ENCODE measurements at regions not wholly inside any gene's neighbourhood (a gene's known extent, or its start where the extent isn't known, plus 50 kb on each side); places are given as distances from the start of the nearest gene placed in this dataset.
"Not testable (repeated sequence)": the region's sequence is repeated elsewhere in the genome, so short reads cannot be mapped to it uniquely, and the experiment has no call there.

DNA sequence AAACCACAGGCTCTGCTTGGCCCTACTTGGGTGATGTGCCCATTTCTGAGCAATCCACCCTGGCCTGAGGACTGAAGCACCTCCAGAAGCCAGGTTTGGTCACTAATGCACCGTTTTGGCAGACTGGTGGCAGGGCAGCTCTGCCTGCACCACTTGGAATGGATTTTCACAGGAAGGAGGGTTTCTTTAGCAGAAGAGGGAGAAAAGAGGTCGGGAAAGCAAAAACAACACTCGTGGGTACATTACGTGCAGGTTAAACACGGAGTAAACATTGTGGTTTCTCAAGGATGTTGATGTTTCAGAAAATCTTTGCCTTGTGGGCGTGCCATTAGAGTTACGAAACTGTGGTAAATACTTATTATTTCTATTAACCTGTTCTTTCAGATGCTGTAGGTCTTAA lies 70.8 kb downstream of the KCNA5 start:
- no peaks in the 10 kb centered on the region for H3K9me3 ChIP-seq
- intact Hi-C loops (cut with DNase I) = no loop called here
- DNase-seq = no peak
- H3K4me3 ChIP-seq = no peak overlapping the region
- no peak overlapping the region for H3K27ac ChIP-seq
- no peaks in the 10 kb centered on the region for H3K36me3 ChIP-seq
- TF ChIP-seq EP300 (IDR thresholded peaks at IDR 0.05) = no peak
- TF ChIP-seq, protein P1, sequence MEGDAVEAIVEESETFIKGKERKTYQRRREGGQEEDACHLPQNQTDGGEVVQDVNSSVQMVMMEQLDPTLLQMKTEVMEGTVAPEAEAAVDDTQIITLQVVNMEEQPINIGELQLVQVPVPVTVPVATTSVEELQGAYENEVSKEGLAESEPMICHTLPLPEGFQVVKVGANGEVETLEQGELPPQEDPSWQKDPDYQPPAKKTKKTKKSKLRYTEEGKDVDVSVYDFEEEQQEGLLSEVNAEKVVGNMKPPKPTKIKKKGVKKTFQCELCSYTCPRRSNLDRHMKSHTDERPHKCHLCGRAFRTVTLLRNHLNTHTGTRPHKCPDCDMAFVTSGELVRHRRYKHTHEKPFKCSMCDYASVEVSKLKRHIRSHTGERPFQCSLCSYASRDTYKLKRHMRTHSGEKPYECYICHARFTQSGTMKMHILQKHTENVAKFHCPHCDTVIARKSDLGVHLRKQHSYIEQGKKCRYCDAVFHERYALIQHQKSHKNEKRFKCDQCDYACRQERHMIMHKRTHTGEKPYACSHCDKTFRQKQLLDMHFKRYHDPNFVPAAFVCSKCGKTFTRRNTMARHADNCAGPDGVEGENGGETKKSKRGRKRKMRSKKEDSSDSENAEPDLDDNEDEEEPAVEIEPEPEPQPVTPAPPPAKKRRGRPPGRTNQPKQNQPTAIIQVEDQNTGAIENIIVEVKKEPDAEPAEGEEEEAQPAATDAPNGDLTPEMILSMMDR (IDR thresholded peaks at IDR 0.05) = no peak
- no peak for TF ChIP-seq POLR2A (IDR thresholded peaks at IDR 0.05)
- H3K27me3 ChIP-seq = no peaks in the 10 kb centered on the region
- H3K4me1 ChIP-seq (ENCODE audit: insufficient read depth) = no peaks in the 10 kb centered on the region
- WGBS, 3 donors = 16 to 35% (median 17%) methylated on average over 7 of the region's 7 CpGs

DNA sequence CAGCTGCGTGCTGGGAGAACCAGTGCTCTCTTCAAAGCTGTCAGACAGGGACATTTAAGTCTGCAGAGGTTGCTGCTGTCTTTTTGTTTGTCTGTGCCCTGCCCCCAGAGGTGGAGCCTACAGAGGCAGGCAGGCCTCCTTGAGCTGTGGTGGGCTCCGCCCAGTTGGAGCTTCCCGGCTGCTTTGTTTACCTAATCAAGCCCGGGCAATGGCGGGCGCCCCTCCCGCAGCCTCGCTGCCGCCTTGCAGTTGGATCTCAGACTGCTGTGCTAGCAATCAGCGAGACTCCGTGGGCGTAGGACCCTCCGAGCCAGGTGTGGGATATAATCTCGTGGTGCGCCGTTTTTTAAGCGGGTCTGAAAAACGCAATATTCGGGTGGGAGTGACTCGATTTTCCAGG lies 78.1 kb downstream of the KCNA5 start:
- H3K27ac ChIP-seq; H3K36me3 ChIP-seq; H3K4me1 ChIP-seq (ENCODE audit: insufficient read depth); DNase-seq; intact Hi-C loops (cut with DNase I); H3K27me3 ChIP-seq; H3K9me3 ChIP-seq; H3K4me3 ChIP-seq: not testable (repeated sequence)
- WGBS, 3 donors = no CpG with 5 or more reads among the region's 20 CpGs

DNA sequence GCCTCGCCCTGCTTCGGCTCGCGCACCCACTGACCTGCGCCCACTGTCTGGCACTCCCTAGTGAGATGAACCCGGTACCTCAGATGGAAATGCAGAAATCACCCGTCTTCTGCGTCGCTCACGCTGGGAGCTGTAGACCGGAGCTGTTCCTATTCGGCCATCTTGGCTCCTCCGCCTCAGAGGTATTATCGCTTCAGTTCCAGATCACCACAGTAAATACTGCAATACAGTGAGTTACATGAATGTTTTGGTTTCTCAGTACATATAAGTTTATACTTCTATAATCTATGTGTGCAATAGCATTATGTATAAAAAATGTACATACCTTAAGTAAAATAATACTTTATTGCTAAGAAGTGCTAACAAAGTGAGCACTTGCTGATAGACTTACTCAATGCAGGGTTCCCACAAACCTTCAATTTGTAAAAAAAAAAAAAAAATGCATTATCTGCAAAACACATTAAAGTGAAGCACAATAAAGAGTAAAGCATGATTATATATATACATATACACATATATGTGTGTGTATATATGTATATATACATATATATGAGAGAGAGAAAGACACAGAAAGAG lies 78.7 kb downstream of the KCNA5 start:
- H3K9me3 ChIP-seq; H3K36me3 ChIP-seq; H3K4me1 ChIP-seq (ENCODE audit: insufficient read depth); H3K27me3 ChIP-seq; DNase-seq; intact Hi-C loops (cut with DNase I); H3K4me3 ChIP-seq; H3K27ac ChIP-seq: not testable (repeated sequence)
- 95 to 98% (median 98%) methylated on average over 8 to 10 of the region's 14 CpGs for WGBS, 3 donors

DNA sequence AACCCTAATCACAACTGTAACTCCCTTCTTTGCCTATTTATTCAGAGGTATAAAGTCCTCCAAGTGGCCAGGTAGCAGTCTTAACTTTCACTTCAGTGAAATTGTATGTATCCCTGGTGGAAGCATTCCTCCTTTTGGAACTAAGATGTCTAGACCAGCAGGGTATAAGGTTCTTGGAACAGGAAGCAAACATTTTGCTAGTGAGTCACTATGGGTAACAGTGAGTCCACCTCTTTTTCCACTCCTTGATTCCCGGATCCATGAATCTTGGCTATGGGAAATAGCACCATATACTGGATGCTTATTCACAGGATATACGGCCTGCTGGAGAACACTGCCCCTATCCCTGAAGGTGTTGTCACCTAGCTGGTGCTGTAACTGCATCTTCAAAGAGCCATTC lies 80.2 kb downstream of the KCNA5 start:
- WGBS, 3 donors = 71 to 86% (median 83%) methylated on average over 2 of the region's 2 CpGs
- TF ChIP-seq POLR2A (IDR thresholded peaks at IDR 0.05) (no peak), EP300 (IDR thresholded peaks at IDR 0.05) (no peak)
- TF ChIP-seq, protein P1 (IDR thresholded peaks at IDR 0.05) = no peak
- Histone ChIP-seq H3K27me3 (no peaks in the 10 kb centered on the region), H3K36me3 (no peaks in the 10 kb centered on the region), H3K4me1 (ENCODE audit: insufficient read depth) (no peaks in the 10 kb centered on the region), H3K4me3 (no peak overlapping the region), H3K9me3 (no peaks in the 10 kb centered on the region), H3K27ac (no peak overlapping the region)
- no peak for DNase-seq
- intact Hi-C loops (cut with DNase I) = no loop called here

DNA sequence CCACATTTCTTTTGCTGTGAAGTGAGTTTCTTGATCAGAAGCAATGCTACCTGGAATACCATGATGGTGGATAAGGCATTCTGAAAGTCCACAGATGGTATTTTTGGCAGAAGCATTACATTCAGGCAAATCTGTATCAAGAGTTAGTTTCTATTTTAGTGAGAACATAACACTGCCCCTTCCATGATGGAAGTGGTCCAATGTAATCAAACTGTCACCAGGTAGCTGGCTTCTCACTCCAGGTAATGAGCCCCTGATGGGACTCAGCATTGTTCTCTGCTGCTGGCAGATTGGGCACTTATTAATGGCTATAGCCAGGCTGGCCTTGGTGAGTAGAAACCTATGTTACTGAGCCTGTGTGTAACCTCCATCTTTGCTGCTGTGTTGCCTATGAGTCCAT lies 80.7 kb downstream of the KCNA5 start:
- intact Hi-C loops (cut with DNase I) = no loop called here
- no peaks in the 10 kb centered on the region for H3K27me3 ChIP-seq
- no peak overlapping the region for H3K27ac ChIP-seq
- TF ChIP-seq POLR2A (IDR thresholded peaks at IDR 0.05) = no peak
- H3K36me3 ChIP-seq = no peaks in the 10 kb centered on the region
- no peak for DNase-seq
- no peaks in the 10 kb centered on the region for H3K9me3 ChIP-seq
- H3K4me3 ChIP-seq = no peak overlapping the region
- H3K4me1 ChIP-seq (ENCODE audit: insufficient read depth) = no peaks in the 10 kb centered on the region

DNA sequence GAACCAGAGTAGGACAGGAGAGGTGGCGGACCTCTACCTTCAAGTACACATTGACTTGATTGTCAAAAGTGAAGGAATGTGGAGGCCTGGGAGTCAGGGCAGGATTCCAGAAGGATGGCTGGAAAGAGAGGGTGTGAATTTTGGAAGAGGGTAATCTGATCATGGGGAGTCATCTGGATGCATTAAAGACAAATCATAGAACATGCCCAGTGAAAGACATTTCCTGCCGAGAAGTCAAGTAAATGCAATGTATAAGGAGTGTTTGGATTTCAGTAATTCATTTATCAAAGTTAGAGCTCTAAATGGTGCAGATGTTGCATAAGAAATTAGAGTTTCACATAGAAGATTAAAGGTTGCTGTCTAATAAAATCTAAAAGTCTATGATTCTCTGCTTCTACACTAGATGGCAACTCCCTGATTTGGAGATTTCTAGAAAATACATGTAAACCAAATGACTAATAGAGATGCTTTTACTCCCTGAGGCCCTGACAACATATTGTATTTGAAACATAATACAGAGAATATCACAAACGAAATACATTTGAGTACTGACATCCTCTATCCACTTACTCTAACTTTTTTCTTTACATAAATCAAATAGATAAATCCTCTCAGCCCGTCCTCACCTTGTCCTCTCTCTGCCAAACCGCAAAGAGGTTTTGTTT lies 91.3 kb downstream of the KCNA5 start:
- 29 to 39% (median 34%) methylated on average over 5 of the region's 5 CpGs for WGBS, 3 donors
- intact Hi-C loops (cut with DNase I) = no loop called here
- Histone ChIP-seq H3K36me3 (no peaks in the 10 kb centered on the region), H3K4me3 (no peak overlapping the region), H3K27me3 (no peaks in the 10 kb centered on the region), H3K4me1 (ENCODE audit: insufficient read depth) (no peaks in the 10 kb centered on the region), H3K27ac (no peak overlapping the region), H3K9me3 (no peaks in the 10 kb centered on the region)
- no peak for TF ChIP-seq POLR2A (IDR thresholded peaks at IDR 0.05)
- TF ChIP-seq, protein P1 (IDR thresholded peaks at IDR 0.05) = no peak
- DNase-seq = no peak

Measured in ovary (tissue), 7 donors.